HepG2 (cell line): ENCODE measurements at regions not wholly inside any gene's neighbourhood (a gene's known extent, or its start where the extent isn't known, plus 50 kb on each side); places are given as distances from the start of the nearest gene placed in this dataset.

Source experiments
- ATAC-seq: fragments of 200-7000 bp; cut with Tn5 transposase; 3 replicates; pipeline ENCODE4 v1.9.1; 2020; ENCODE audit warnings: mild to moderate bottlenecking, moderate library complexity
- BruUV-seq: library from RNA; stranded (reverse); fragments of 400-500 nt; replicated peaks from 2 replicates; lab custom pipeline; 2021; lab: Mats Ljungman, UMichigan
- CTCF ChIA-PET: fragments of 300-600 bp; formaldehyde crosslinking; extraction: SDS; loops from one replicate; lab custom pipeline; 2021; ENCODE audit warnings: low total read pairs, inconsistent platforms, low intra/inter-chr PET ratio; lab: Yijun Ruan, JAX
- POLR2A ChIA-PET: fragments of 350-600 bp; sonication (Branson Sonifier 250); formaldehyde crosslinking; loops from one replicate; lab custom pipeline; 2020; ENCODE audit warnings: antibody characterized with exemption, inconsistent platforms; lab: Yijun Ruan, JAX
- DNase-seq: peaks from one replicate; pipeline ENCODE4 v3.0.0-alpha.2; 2015; ENCODE audit warnings: low spot score
- FAIRE-seq: peaks from 3 replicates; lab custom pipeline; 2011; peaks lifted over from hg19 to GRCh38; lab: Jason Lieb, UNC
- H2AFZ ChIP-seq: one replicate; pipeline ENCODE4 v1.6.1; 2011; ENCODE audit warnings: low read length, inconsistent platforms
- H3K27ac ChIP-seq: fragments of 300-600 bp; 3 replicates; pipeline ENCODE4 v1.8.0; 2011; ENCODE audit warnings: mixed run types, mild to moderate bottlenecking, mixed read lengths, low read length, inconsistent platforms; ENCODE audit not compliant: insufficient read depth; ENCODE audit errors: extremely low read length
- H3K27me3 ChIP-seq, 2 experiments: fragments of 200-600 bp in 1 of 2; 2 replicates in 1 of 2; 3 replicates in 1 of 2; pipeline versions ENCODE4 v1.6.0 to v1.8.0; 2011; ENCODE audit warnings: low read length in 2 of 2, mild to moderate bottlenecking in 2 of 2, moderate library complexity in 2 of 2, inconsistent platforms in 1 of 2; ENCODE audit not compliant: insufficient read depth in 2 of 2, control insufficient read depth in 1 of 2
- H3K36me3 ChIP-seq, 2 experiments: fragments of 200-600 bp in 1 of 2; replicated peaks in 1 of 2; 2 replicates in 1 of 2; 3 replicates in 1 of 2; pipeline versions ENCODE4 v1.5.1 to v1.8.0; 2011; ENCODE audit warnings: low read length in 2 of 2, inconsistent platforms in 1 of 2; ENCODE audit not compliant: insufficient read depth in 2 of 2, control insufficient read depth in 1 of 2
- H3K4me1 ChIP-seq: 2 replicates; pipeline ENCODE4 v1.5.1; 2012; ENCODE audit warnings: low read length, inconsistent platforms; ENCODE audit not compliant: insufficient read depth
- H3K4me2 ChIP-seq: 2 replicates; pipeline ENCODE4 v1.6.0; 2011; ENCODE audit warnings: low read depth, low read length, inconsistent platforms
- H3K4me3 ChIP-seq, 3 experiments: fragments of 200-600 bp in 1 of 3; sonication (generic), shearing (Covaris generic) in 1 of 3; replicated peaks in 1 of 3; 2 replicates each; pipeline ENCODE4 v1.5.1; 2011 to 2016; ENCODE audit warnings: low read length in 3 of 3, inconsistent platforms in 2 of 3, low read depth in 2 of 3, mild to moderate bottlenecking in 2 of 3, control low read depth in 1 of 3, mixed read lengths in 1 of 3; ENCODE audit not compliant: insufficient read depth in 1 of 3
- H3K79me2 ChIP-seq: one replicate; pipeline ENCODE4 v1.6.1; 2011; ENCODE audit warnings: low read length, inconsistent platforms; ENCODE audit not compliant: insufficient read depth
- H3K9ac ChIP-seq: 2 replicates; pipeline ENCODE4 v1.6.0; 2011; ENCODE audit warnings: mild to moderate bottlenecking, low read depth, low read length, inconsistent platforms; ENCODE audit not compliant: insufficient read depth
- H3K9me3 ChIP-seq: 2 replicates; pipeline ENCODE4 v1.5.1; 2012; ENCODE audit warnings: mild to moderate bottlenecking, low read length
- H4K20me1 ChIP-seq: 2 replicates; pipeline ENCODE4 v1.6.0; 2011; ENCODE audit warnings: inconsistent platforms, mild to moderate bottlenecking, low read length, moderate library complexity; ENCODE audit not compliant: insufficient read depth
- BRF2 ChIP-seq: sonication (generic); formaldehyde crosslinking; IDR thresholded peaks from 2 replicates; pipeline ENCODE4 v1.8.1; 2022; ENCODE audit warnings: mild to moderate bottlenecking, missing genetic modification reagents
- GMEB1 ChIP-seq: sonication (generic); formaldehyde crosslinking; IDR thresholded peaks from 2 replicates; pipeline ENCODE4 v1.5.1; 2020; ENCODE audit warnings: missing genetic modification reagents, mild to moderate bottlenecking, borderline replicate concordance
- GRHL1 ChIP-seq: sonication (generic); formaldehyde crosslinking; conservative IDR thresholded peaks from 2 replicates; pipeline ENCODE4 v1.8.0; 2022; ENCODE audit warnings: missing genetic modification reagents
- HHEX ChIP-seq: IDR thresholded peaks from 2 replicates; pipeline ENCODE4 v1.6.1; 2016; ENCODE audit warnings: control low read depth
- KDM3A ChIP-seq: IDR thresholded peaks from 2 replicates; pipeline ENCODE4 v1.6.1; 2018; ENCODE audit warnings: low read depth, missing compliant biosample characterization
- RERE ChIP-seq: IDR thresholded peaks from 2 replicates; pipeline ENCODE4 v1.6.1; 2016; ENCODE audit warnings: low read depth, missing genetic modification reagents, missing compliant biosample characterization
- THAP8 ChIP-seq: sonication (generic); formaldehyde crosslinking; IDR thresholded peaks from 2 replicates; pipeline ENCODE4 v1.5.1; 2020; ENCODE audit warnings: missing genetic modification reagents, mild to moderate bottlenecking, borderline replicate concordance
- ZNF274 ChIP-seq: sonication (generic); formaldehyde crosslinking; IDR thresholded peaks from 2 replicates; pipeline ENCODE4 v1.5.1; 2020; ENCODE audit warnings: mild to moderate bottlenecking, missing genetic modification reagents
- ZNF33B ChIP-seq: sonication (generic); formaldehyde crosslinking; IDR thresholded peaks from 2 replicates; pipeline ENCODE4 v1.5.1; 2020; ENCODE audit warnings: mild to moderate bottlenecking, missing genetic modification reagents
- ZNF615 ChIP-seq: sonication (generic); formaldehyde crosslinking; IDR thresholded peaks from 2 replicates; pipeline ENCODE4 v1.5.0; 2020; ENCODE audit warnings: mild to moderate bottlenecking, missing genetic modification reagents, borderline replicate concordance
- WGBS: methylation state at CpG from one replicate; pipeline ENCODE4 v1.1.6; 2017; ENCODE audit warnings: low lambda C conversion rate; 5-methylcytosine and 5-hydroxymethylcytosine counted together
- in situ Hi-C: cut with HindIII; loops from 2 replicates; pipeline ENCODE4 v1.10.0; 2017; ENCODE audit warnings: low pct_unique_long_range_greater_than_20kb; ENCODE audit not compliant: extremely low pct_ligation_motif_present
- intact Hi-C: fragments of 100-400 bp; cut with micrococcal nuclease; formaldehyde crosslinking; loops from one replicate; pipeline ENCODE4 v1.10.0; 2022; ENCODE audit not compliant: unreplicated experiment

GRCh38 chr7:35530124-35531109 is 164.5 kb downstream of the HERPUD2 start (continued):
- TF ChIP-seq RERE (CRISPR knock-in tag) (no peak), BRF2 (CRISPR knock-in tag) (no peak), ZNF33B (CRISPR knock-in tag) (no peak)

- CTCF ChIA-PET, result no interaction called here
- Histone ChIP-seq H3K9me3 (no peaks in the 10 kb centered on the region), H3K4me1 (no peaks in the 10 kb centered on the region), H4K20me1 (no peaks in the 10 kb centered on the region), H3K4me3 (no peak overlapping the region), H3K27ac (no peak overlapping the region), H2AFZ (no peak overlapping the region), H3K9ac (no peak overlapping the region), H3K4me2 (no peak overlapping the region), H3K36me3 (no peaks in the 10 kb centered on the region), H3K79me2 (no peaks in the 10 kb centered on the region), H3K27me3 (0 out of 5 replicates have a peak, but pooled peaks cover 0 to 4% of the 10 kb centered on the region in 2 experiments)
- ATAC-seq, result no peak
- intact Hi-C loops (loop anchor here (10.0 kb wide), 2 partner anchors 95 to 475 kb away; no protein-coding TSS in a partner anchor), in situ Hi-C loops (loop anchor here (5.0 to 25.0 kb wide), 2 partner anchors 102 to 342 kb away; no protein-coding TSS in a partner anchor)
- FAIRE-seq, result no peak
- WGBS, result 1% methylated on average over 6 of the region's 6 CpGs
- BruUV-seq, result no TSS peak
- DNase-seq, result no peak
- POLR2A ChIA-PET, result no interaction called here
- TF ChIP-seq GMEB1 (CRISPR knock-in tag) (no peak), KDM3A (CRISPR knock-in tag) (no peak), THAP8 (CRISPR knock-in tag) (no peak), GRHL1 (CRISPR knock-in tag) (no peak), ZNF274 (CRISPR knock-in tag) (no peak), HHEX (no peak), ZNF615 (no peak)
These were observed 165.2 kb downstream of the HERPUD2 start for GRCh38 chr7:35529713-35530112.
